ENCODE measurements at regions not wholly inside any gene's neighbourhood (a gene's known extent, or its start where the extent isn't known, plus 50 kb on each side); places are given as distances from the start of the nearest gene placed in this dataset.

- no peak overlapping the region for H3K4me3 ChIP-seq (ENCODE audit: low read length)
- no peak for TF ChIP-seq ZNF274 (IDR thresholded peaks at IDR 0.05; ENCODE audit: low read depth, low read length)
Observed at GRCh38 chr15:38897551-38897950, 332.9 kb upstream of the RASGRP1 start.

- no peak overlapping the region for H3K4me3 ChIP-seq (ENCODE audit: low read length)
- TF ChIP-seq ZNF274 (IDR thresholded peaks at IDR 0.05; ENCODE audit: low read depth, low read length) = no peak
Observed at GRCh38 chr15:38898236-38898635, 333.6 kb upstream of the RASGRP1 start.

DNA sequence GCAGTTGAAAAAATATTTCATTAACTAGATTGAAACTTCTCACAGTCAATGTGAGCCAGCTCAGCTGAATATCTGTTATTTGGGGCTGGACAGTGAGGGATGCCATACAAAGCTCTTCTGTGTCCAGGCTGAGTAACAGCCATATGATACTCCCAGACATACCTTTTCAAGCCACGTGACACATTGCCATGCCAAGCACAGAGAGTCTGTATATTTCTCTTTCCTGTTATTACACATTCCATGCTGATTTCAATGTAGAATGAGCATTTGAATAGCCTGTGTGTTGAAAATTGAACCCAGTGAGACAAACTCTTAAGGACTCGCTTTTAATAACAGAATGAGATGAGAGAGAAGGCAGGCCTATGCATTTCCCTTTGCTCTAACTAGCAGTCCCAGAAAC lies 334.7 kb upstream of the RASGRP1 start:
- TF ChIP-seq ZNF274 (IDR thresholded peaks at IDR 0.05; ENCODE audit: low read depth, low read length) = no peak
- H3K4me3 ChIP-seq (ENCODE audit: low read length) = no peak overlapping the region

- no peak for TF ChIP-seq ZNF274 (IDR thresholded peaks at IDR 0.05; ENCODE audit: low read depth, low read length)
Observed at GRCh38 chr15:38904298-38904697, 339.7 kb upstream of the RASGRP1 start.

DNA sequence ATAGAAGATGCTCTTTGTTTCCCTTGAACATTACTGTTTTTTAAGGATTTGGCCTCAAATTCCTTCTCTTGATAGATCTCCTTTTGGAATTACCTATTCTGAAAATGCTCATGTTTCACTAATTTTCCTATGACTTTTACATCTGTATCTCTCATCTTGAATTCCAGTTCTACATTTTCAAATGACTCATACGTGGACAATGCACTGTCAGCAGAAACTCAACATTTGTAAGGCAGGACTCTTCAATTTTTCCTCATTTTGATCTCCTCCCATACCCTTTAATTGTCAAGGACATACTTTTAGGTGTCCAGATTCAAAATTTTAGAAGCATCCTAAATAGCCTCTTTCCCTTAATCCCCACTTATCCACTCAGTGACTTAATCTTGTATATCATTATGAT lies 341.0 kb upstream of the RASGRP1 start:
- H3K4me3 ChIP-seq (ENCODE audit: low read length) = no peak overlapping the region
- TF ChIP-seq ZNF274 (IDR thresholded peaks at IDR 0.05; ENCODE audit: low read depth, low read length) = no peak

More at GRCh38 chr15:38904298-38904697, 339.7 kb upstream of the RASGRP1 start:
- no peak overlapping the region for H3K4me3 ChIP-seq (ENCODE audit: low read length)

GRCh38 chr15:38920966-38921365 lies 356.4 kb upstream of the RASGRP1 start:
- no peak for TF ChIP-seq ZNF274 (IDR thresholded peaks at IDR 0.05; ENCODE audit: low read depth, low read length)

DNA sequence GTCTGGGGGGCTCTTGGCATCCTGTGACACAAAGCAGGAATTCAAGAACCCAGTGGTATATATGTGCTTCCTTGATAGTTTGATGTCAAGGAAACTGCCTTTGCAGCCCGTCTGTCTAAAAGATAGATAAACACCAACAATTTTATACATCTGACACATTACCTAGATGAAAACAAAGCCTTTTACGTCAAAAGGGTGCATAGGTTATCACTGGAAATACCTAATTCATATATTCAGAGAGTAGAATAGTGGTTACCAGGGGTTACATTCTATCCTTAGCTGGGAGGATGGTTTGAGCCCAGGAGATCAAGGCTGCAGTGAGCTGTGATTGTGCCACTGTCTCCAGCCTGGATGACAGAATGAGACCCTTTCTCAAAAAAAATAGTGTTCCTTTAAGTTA lies 356.9 kb upstream of the RASGRP1 start:
- TF ChIP-seq ZNF274 (IDR thresholded peaks at IDR 0.05; ENCODE audit: low read depth, low read length) = no peak
- no peak overlapping the region for H3K4me3 ChIP-seq (ENCODE audit: low read length)

More at GRCh38 chr15:38920966-38921365, 356.4 kb upstream of the RASGRP1 start:
- no peak overlapping the region for H3K4me3 ChIP-seq (ENCODE audit: low read length)

DNA sequence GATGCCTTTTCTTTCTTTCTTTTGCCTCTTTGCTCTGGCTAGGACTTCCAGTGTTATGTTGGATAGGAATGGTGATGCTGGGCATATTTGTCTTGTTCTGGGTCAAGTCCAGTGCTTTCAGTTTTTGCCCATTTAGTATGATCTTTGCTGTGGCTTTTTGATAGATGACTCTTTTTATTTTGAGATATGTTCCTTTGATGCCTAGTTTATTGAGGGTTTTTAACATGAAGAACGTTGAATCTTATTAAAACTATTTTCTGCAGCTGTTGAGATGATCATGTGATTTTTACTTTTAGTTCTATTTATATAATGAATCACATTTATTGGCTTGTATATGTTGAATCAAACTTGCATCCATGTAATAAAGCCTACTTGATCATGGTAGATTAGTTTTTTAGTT lies 363.8 kb upstream of the RASGRP1 start:
- H3K4me3 ChIP-seq (ENCODE audit: low read length) = no peak overlapping the region
- no peak for TF ChIP-seq ZNF274 (IDR thresholded peaks at IDR 0.05; ENCODE audit: low read depth, low read length)

- no peak for TF ChIP-seq ZNF274 (IDR thresholded peaks at IDR 0.05; ENCODE audit: low read depth, low read length)
- no peak overlapping the region for H3K4me3 ChIP-seq (ENCODE audit: low read length)
Observed at GRCh38 chr15:38930851-38931572, 366.4 kb upstream of the RASGRP1 start.

DNA sequence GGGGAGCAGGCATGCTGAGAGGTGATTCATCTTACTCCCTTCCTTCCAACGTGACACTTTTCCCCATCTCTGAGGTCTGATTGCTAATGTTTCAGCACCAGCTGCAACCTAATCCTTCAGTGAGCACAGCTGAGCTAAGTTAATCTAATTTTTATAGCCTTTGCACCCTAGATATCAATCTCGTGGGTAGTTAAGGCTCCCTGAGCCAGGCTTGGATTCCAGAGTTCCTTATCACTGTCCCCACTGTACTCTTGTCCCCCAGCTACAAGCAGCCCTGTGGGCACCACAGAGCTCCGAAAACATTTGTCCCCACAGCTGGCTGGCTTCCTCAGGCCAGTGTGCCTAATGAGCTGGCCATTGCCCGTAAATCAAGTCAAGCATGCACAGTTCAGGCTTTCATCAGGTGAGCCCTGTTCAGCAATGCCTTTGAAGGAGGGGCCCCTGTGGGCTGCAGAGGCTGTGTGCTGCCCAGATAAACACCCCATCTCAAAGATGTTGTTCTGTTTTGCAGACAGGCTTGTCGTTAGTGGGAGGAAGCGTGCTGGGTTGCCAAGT lies 376.9 kb upstream of the RASGRP1 start:
- H3K4me3 ChIP-seq (ENCODE audit: low read length) = no peak overlapping the region
- TF ChIP-seq ZNF274 (IDR thresholded peaks at IDR 0.05; ENCODE audit: low read depth, low read length) = no peak

DNA sequence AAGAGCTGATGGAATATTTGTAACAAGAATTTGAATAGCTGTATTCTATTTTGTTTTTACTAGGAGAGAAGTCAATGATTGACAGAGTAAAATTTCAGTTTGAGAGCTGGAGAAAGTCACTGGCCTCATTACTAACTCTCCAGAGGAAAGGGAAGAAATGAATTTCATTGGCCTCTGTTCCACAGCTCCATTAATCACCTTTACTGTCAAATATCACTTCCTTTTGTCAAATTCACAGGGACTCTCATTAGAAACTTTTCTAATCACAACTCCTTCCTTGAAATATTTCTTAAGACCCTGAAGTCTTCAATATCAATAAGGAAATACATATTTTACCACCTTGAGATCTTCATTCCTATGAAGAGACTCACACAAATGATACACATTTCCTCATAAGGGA lies 379.9 kb upstream of the RASGRP1 start:
- no peak for TF ChIP-seq ZNF274 (IDR thresholded peaks at IDR 0.05; ENCODE audit: low read depth, low read length)
- H3K4me3 ChIP-seq (ENCODE audit: low read length) = no peak overlapping the region

DNA sequence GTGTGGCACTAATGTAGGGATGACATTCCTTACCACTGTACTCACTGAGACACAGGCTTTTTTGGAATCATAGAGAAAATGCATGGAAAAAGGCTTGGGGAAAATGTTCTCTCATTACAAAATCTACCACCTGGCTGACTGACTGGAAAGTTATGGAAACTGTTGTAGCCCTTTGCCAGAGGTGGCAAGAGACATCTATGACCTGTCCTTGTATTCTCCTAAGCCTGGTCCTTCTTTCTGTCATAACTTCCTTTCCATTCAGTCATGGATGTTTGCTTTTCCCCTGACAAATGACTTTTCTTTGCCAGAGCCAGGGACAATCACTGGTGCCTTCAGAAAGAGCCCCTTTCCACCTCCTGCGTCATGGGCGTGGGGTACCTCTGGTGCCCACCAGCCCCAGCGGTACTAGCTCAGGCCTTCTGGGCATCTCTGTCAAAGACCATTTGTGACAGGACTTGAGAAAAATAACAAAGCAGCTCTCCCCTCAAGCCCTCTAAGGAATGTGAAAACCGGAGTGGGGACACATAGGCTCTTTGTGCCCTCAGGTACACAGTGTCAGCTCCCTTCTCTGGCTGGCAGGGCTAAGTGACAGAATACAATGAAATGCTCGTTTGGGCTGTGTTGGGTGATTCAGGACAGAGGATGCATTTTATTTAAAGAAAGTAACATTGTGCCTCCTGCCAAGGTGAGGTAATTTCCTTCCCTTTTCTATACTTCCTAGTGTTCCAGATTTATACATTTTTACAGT lies 381.1 kb upstream of the RASGRP1 start:
- no peak overlapping the region for H3K4me3 ChIP-seq (ENCODE audit: low read length)
- TF ChIP-seq ZNF274 (IDR thresholded peaks at IDR 0.05; ENCODE audit: low read depth, low read length) = no peak

GRCh38 chr15:38954090-38954489 lies 389.5 kb upstream of the RASGRP1 start:
- H3K4me3 ChIP-seq (ENCODE audit: low read length) = no peak overlapping the region
- TF ChIP-seq ZNF274 (IDR thresholded peaks at IDR 0.05; ENCODE audit: low read depth, low read length) = no peak

DNA sequence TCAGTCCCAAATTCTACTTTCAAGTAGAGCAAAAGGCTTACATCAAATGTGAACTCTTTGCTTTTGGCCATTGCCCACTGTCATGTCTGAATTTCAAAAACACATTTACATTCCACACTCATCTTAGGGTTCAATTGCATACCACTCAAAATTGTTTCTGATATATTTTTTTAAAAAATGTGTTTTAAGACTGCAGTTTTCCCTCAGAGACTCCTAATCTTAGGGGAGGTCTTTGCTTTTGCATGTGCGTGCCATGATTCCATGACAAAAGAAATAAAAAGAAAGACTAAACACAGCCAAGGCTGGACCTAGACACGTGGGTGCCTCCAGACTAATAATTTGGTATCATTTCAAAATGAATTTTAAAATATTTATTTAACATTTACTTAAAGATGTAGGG lies 396.8 kb upstream of the RASGRP1 start:
- TF ChIP-seq ZNF274 (IDR thresholded peaks at IDR 0.05; ENCODE audit: low read depth, low read length) = no peak
- H3K4me3 ChIP-seq (ENCODE audit: low read length) = no peak overlapping the region

DNA sequence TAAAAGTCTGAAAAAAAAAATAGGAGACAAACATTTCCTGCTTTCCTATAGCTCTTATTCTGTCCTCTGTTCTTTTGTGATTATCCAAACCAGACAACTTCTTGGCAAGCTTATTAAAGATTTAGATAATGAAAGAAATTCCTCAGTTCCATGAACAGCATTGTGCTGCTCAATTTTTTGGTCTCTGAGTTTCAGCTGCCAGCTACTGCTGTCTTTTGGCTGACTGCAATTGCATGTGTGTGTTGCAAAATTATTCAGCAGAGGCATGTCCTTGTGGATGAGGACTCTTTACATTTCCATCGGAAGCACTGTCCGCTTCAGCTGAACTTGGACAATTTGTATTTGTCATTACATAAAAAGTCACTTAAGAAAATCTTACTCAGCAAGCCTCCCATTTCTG lies 397.3 kb upstream of the RASGRP1 start:
- no peak overlapping the region for H3K4me3 ChIP-seq (ENCODE audit: low read length)
- no peak for TF ChIP-seq ZNF274 (IDR thresholded peaks at IDR 0.05; ENCODE audit: low read depth, low read length)
